Testis (tissue), 2 donors: ENCODE measurements at regions not wholly inside any gene's neighbourhood (a gene's known extent, or its start where the extent isn't known, plus 50 kb on each side); places are given as distances from the start of the nearest gene placed in this dataset.

ENCODE experiments used
- DNase-seq: peaks from one replicate; pipeline ENCODE4 v3.0.0-alpha.2; 2019
- H3K27ac ChIP-seq, 2 donors: fragments of 200-600 bp; sonication (generic); one replicate each; pipeline ENCODE4 v1.5.1; 2019
- H3K27me3 ChIP-seq: fragments of 200-600 bp; sonication (generic); one replicate; pipeline ENCODE4 v1.5.1; 2019
- H3K36me3 ChIP-seq: fragments of 200-600 bp; sonication (generic); one replicate; pipeline ENCODE4 v1.5.1; 2017; ENCODE audit warnings: low read depth; ENCODE audit errors: missing control alignments
- H3K4me1 ChIP-seq: fragments of 200-600 bp; sonication (generic); one replicate; pipeline ENCODE4 v1.5.1; 2019
- H3K4me3 ChIP-seq, 2 donors: fragments of 200-600 bp; sonication (generic); one replicate each; pipeline ENCODE4 v1.5.1; 2017 to 2019
- H3K9me3 ChIP-seq: fragments of 200-600 bp; sonication (generic); one replicate; pipeline ENCODE4 v1.5.1; 2017
- POLR2A ChIP-seq: fragments of 450-650 bp; IDR thresholded peaks from one replicate; pipeline ENCODE4 v1.6.1; 2017; ENCODE audit warnings: antibody characterized with exemption, mild to moderate bottlenecking, moderate library complexity
- WGBS, 2 donors: methylation state at CpG; one replicate each; pipeline ENCODE4 v1.1.5; 2018; 5-methylcytosine and 5-hydroxymethylcytosine counted together
- intact Hi-C: fragments of 100-400 bp; cut with DNase I; formaldehyde crosslinking; loops from one replicate; pipeline ENCODE4 v1.15.1; 2023; ENCODE audit warnings: low total_unique reads
- TF ChIP-seq, protein P1 (sequence below), 3 experiments: fragments of 450-650 bp in 2 of 3; fragments of 200-600 bp in 1 of 3; sonication (generic) in 1 of 3; IDR thresholded peaks; one replicate each; pipeline ENCODE4 v1.5.1; 2016 to 2019; ENCODE audit warnings: antibody characterized with exemption in 3 of 3, mild to moderate bottlenecking in 2 of 3, moderate library complexity in 1 of 3

GRCh38 chr16:74123826-74124225 is 172.8 kb upstream of the PSMD7 start:
- 89 to 98% methylated on average over 1 of the region's 1 CpG for WGBS, 2 donors
- H3K9me3 ChIP-seq, result no peaks in the 10 kb centered on the region

GRCh38 chr16:74123195-74123594 is 173.4 kb upstream of the PSMD7 start:
- intact Hi-C loops, result no loop called here
- Histone ChIP-seq H3K27ac (no peak overlapping the region), H3K4me1 (no peaks in the 10 kb centered on the region), H3K4me3 (no peak overlapping the region), H3K27me3 (no peaks in the 10 kb centered on the region), H3K36me3 (no peaks in the 10 kb centered on the region), H3K9me3 (no peaks in the 10 kb centered on the region)
- no peak for DNase-seq
- no peak for TF ChIP-seq POLR2A
- TF ChIP-seq, protein P1, sequence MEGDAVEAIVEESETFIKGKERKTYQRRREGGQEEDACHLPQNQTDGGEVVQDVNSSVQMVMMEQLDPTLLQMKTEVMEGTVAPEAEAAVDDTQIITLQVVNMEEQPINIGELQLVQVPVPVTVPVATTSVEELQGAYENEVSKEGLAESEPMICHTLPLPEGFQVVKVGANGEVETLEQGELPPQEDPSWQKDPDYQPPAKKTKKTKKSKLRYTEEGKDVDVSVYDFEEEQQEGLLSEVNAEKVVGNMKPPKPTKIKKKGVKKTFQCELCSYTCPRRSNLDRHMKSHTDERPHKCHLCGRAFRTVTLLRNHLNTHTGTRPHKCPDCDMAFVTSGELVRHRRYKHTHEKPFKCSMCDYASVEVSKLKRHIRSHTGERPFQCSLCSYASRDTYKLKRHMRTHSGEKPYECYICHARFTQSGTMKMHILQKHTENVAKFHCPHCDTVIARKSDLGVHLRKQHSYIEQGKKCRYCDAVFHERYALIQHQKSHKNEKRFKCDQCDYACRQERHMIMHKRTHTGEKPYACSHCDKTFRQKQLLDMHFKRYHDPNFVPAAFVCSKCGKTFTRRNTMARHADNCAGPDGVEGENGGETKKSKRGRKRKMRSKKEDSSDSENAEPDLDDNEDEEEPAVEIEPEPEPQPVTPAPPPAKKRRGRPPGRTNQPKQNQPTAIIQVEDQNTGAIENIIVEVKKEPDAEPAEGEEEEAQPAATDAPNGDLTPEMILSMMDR (IDR thresholded peaks at IDR 0.05), result no peak
- WGBS, 2 donors, result 88% methylated on average over 4 of the region's 4 CpGs

More at GRCh38 chr16:74123826-74124225, 172.8 kb upstream of the PSMD7 start:
- intact Hi-C loops, result no loop called here
- Histone ChIP-seq H3K27ac (no peak overlapping the region), H3K36me3 (no peaks in the 10 kb centered on the region), H3K27me3 (no peaks in the 10 kb centered on the region), H3K4me1 (no peaks in the 10 kb centered on the region), H3K4me3 (no peak overlapping the region)
- TF ChIP-seq, protein P1 (IDR thresholded peaks at IDR 0.05), result no peak
- no peak for TF ChIP-seq POLR2A
- no peak for DNase-seq

DNA sequence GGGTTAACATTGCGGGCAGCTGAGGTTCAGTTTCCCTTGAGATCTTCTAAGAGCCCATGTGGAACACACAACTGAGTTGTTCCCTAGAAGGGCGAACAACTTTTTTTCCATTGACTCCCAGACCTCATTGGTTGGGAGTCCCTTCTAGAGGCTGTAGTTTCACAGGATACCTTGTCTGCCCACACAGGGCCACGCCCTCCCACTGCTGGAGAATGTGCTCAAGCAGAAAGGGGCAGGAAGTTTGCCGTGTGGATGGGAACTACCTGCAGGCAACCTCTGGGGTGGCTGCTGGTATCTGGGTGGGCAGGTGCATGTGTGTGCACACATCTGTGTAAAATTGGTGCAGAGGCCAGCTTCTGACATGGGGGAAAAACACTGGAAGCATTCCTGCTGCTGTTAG is 178.8 kb upstream of the PSMD7 start:
- intact Hi-C loops, result no loop called here
- TF ChIP-seq, protein P1 (IDR thresholded peaks at IDR 0.05), result no peak
- TF ChIP-seq POLR2A, result no peak
- 62 to 72% methylated on average over 4 of the region's 4 CpGs for WGBS, 2 donors
- DNase-seq, result no peak
- H3K4me3 ChIP-seq, result no peak overlapping the region
- no peaks in the 10 kb centered on the region for H3K36me3 ChIP-seq
- H3K27ac ChIP-seq, result no peak overlapping the region
- no peaks in the 10 kb centered on the region for H3K9me3 ChIP-seq
- no peaks in the 10 kb centered on the region for H3K27me3 ChIP-seq
- no peaks in the 10 kb centered on the region for H3K4me1 ChIP-seq

- Histone ChIP-seq H3K4me3 (no peak overlapping the region), H3K9me3 (no peaks in the 10 kb centered on the region), H3K36me3 (no peaks in the 10 kb centered on the region), H3K4me1 (no peaks in the 10 kb centered on the region), H3K27me3 (no peaks in the 10 kb centered on the region), H3K27ac (no peak overlapping the region)
- intact Hi-C loops, result no loop called here
- DNase-seq, result no peak
- 82 to 86% methylated on average over 8 of the region's 8 CpGs for WGBS, 2 donors
- TF ChIP-seq POLR2A, result no peak
- TF ChIP-seq, protein P1 (IDR thresholded peaks at IDR 0.05), result no peak
Measured at GRCh38 chr16:74113545-74113944, 183.1 kb upstream of the PSMD7 start.

GRCh38 chr16:74111456-74111982 is 185.1 kb upstream of the PSMD7 start:
- Histone ChIP-seq H3K4me3 (no peak overlapping the region), H3K4me1 (no peaks in the 10 kb centered on the region), H3K9me3 (no peaks in the 10 kb centered on the region), H3K36me3 (no peaks in the 10 kb centered on the region), H3K27ac (no peak overlapping the region), H3K27me3 (no peaks in the 10 kb centered on the region)
- WGBS, 2 donors, result 83 to 88% methylated on average over 2 of the region's 2 CpGs
- TF ChIP-seq, protein P1 (IDR thresholded peaks at IDR 0.05), result no peak
- TF ChIP-seq POLR2A, result no peak
- intact Hi-C loops, result no loop called here
- DNase-seq, result no peak
